ENCODE measurements at regions not wholly inside any gene's neighbourhood (a gene's known extent, or its start where the extent isn't known, plus 50 kb on each side); places are given as distances from the start of the nearest gene placed in this dataset.

DNA sequence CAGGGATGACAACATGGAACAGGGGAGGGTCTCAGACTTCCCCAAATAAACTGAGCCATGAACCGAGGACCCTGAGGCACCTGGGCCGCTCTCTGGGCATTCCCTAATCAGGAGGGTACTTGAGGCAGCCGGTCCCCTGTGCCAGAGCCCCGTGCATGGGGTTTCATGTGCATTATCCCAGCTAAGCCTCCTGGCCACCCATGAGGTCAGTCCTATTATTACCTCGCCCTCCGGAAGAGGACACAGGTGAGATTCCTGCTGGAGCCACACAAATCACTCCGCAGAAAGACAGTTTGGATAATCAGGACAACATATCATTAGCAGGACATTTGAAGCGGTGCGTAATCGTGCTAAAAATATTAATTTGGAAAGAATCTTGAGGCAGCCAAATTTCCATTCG, 274.0 kb downstream of the PARN start:
- Histone ChIP-seq H3K27me3 (no peaks in the 10 kb centered on the region), H3K4me3 (no peak overlapping the region), H3K9me3 (no peaks in the 10 kb centered on the region), H3K4me1 (peaks cover 0 to 4% (median 0%) of the 10 kb centered on the region in 4 donors), H3K27ac (no peak overlapping the region), H3K36me3 (no peaks in the 10 kb centered on the region)
- no peak for TF ChIP-seq EP300 (IDR thresholded peaks at IDR 0.05)
- TF ChIP-seq, protein P1, sequence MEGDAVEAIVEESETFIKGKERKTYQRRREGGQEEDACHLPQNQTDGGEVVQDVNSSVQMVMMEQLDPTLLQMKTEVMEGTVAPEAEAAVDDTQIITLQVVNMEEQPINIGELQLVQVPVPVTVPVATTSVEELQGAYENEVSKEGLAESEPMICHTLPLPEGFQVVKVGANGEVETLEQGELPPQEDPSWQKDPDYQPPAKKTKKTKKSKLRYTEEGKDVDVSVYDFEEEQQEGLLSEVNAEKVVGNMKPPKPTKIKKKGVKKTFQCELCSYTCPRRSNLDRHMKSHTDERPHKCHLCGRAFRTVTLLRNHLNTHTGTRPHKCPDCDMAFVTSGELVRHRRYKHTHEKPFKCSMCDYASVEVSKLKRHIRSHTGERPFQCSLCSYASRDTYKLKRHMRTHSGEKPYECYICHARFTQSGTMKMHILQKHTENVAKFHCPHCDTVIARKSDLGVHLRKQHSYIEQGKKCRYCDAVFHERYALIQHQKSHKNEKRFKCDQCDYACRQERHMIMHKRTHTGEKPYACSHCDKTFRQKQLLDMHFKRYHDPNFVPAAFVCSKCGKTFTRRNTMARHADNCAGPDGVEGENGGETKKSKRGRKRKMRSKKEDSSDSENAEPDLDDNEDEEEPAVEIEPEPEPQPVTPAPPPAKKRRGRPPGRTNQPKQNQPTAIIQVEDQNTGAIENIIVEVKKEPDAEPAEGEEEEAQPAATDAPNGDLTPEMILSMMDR (IDR thresholded peaks at IDR 0.05) = no peak
- whole genome bisulfite sequencing, 2 donors = 85 to 88% methylated on average over 11 of the region's 11 CpGs
- intact Hi-C loops (cut with DNase I) = no loop called here
- no peak for DNase-seq

DNA sequence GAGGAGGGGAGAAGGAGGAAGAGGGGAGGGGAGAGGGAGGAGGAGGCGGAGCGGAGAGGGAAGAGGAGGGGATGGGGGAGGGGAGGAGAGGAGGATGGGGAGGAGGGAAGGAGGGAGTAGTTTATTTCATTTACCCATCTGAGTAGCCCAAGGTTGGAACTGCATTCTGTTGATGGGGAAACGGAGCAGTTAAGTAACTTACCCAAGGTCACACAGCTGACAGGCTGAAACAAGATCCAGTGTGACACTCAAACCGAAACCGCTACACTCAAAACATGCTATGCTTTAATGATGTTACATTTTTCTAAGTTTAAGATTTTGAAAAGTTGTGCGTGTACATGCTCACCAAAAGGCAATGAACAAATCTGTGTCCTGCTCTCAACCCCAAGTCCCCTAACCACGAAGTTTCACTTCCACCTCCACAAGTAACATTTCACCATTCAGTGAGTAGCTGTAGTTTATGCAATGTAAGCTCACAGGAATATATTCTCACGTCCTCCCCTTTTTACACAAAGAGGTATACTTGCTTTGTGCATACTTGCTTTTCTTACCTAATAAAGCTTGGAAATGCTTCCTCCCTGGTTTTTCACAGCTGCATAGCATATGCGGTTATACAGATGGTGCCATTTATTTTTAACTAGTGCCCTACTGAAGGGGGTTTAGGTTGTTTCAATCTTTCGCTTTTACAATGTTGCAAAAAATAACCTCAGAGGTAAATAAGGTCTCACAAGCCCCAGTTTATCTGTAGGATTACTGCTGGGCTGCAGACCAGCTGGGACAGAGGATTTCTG, 275.3 kb downstream of the PARN start:
- peaks cover 0 to 4% (median 0%) of the 10 kb centered on the region in 4 donors for H3K4me1 ChIP-seq
- no peaks in the 10 kb centered on the region for H3K36me3 ChIP-seq
- no peak overlapping the region for H3K27ac ChIP-seq
- no peak for TF ChIP-seq EP300 (IDR thresholded peaks at IDR 0.05)
- TF ChIP-seq POLR2AphosphoS5 (IDR thresholded peaks at IDR 0.05) = no peak
- TF ChIP-seq, protein P1 (IDR thresholded peaks at IDR 0.05) = no peak
- TF ChIP-seq POLR2A (IDR thresholded peaks at IDR 0.05) = no peak
- intact Hi-C loops (cut with DNase I) = no loop called here
- 36 to 41% methylated on average over 10 of the region's 10 CpGs for WGBS, 2 donors
- H3K27me3 ChIP-seq = no peaks in the 10 kb centered on the region
- no peaks in the 10 kb centered on the region for H3K9me3 ChIP-seq
- no peak for DNase-seq
- H3K4me3 ChIP-seq = no peak overlapping the region

DNA sequence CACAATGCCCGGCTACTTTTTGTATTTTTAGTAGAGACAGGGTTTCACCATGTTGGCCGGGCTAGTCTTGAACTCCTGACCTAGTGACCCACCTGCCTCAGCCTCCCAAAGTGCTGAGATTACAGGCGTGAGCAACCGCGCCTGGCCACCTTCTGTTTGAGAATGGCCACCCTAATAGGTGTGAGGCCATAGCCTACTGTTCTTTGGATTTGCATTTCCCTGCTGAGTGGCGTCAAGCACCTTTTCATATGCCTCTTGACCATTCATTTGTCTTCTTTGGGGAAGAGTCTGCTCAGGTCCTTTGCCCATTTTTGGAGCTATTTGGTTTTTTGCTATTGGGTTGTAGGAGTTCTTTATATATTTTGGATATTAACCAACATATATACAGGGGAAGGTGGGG, 276.7 kb downstream of the PARN start:
- intact Hi-C loops (cut with DNase I) = no loop called here
- no peak for DNase-seq
- Histone ChIP-seq H3K9me3 (no peaks in the 10 kb centered on the region), H3K4me1 (peaks cover 0 to 4% (median 0%) of the 10 kb centered on the region in 4 donors), H3K36me3 (no peaks in the 10 kb centered on the region), H3K27me3 (no peaks in the 10 kb centered on the region), H3K4me3 (no peak overlapping the region), H3K27ac (no peak overlapping the region)
- WGBS, 2 donors = 75 to 78% methylated on average over 6 of the region's 6 CpGs
- TF ChIP-seq EP300 (IDR thresholded peaks at IDR 0.05) = no peak
- TF ChIP-seq, protein P1 (IDR thresholded peaks at IDR 0.05) = no peak
- no peak for TF ChIP-seq POLR2AphosphoS5 (IDR thresholded peaks at IDR 0.05)
- no peak for TF ChIP-seq POLR2A (IDR thresholded peaks at IDR 0.05)

DNA sequence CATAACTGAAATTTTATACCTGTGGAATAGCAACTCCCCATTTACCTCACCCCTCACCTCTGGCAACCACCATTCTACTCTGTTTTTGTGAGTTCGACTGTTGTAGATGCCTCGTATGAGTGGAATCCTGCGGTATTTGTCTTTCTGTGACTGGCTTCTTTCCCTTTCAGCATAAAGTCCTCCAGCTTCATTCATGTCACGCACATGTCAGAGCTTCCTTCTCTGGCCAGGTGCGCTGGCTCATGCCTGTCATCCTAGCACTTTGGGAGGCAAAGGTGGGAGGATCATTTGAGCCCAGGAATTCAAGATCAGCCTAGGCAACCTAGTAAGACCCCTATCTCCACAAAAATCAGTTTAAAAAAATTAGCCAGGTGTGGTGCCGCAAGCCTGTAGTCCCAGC, 278.4 kb downstream of the PARN start:
- no peaks in the 10 kb centered on the region for H3K36me3 ChIP-seq
- no peak overlapping the region for H3K4me3 ChIP-seq
- TF ChIP-seq, protein P1 (IDR thresholded peaks at IDR 0.05) = no peak
- TF ChIP-seq POLR2AphosphoS5 (IDR thresholded peaks at IDR 0.05) = no peak
- TF ChIP-seq EP300 (IDR thresholded peaks at IDR 0.05) = no peak
- TF ChIP-seq POLR2A (IDR thresholded peaks at IDR 0.05) = no peak
- H3K27me3 ChIP-seq = no peaks in the 10 kb centered on the region
- no peaks in the 10 kb centered on the region for H3K9me3 ChIP-seq
- 80 to 91% methylated on average over 6 of the region's 6 CpGs for WGBS, 2 donors
- H3K27ac ChIP-seq = no peak overlapping the region
- H3K4me1 ChIP-seq = peaks cover 0 to 4% (median 0%) of the 10 kb centered on the region in 4 donors
- intact Hi-C loops (cut with DNase I) = no loop called here
- DNase-seq = no peak

DNA sequence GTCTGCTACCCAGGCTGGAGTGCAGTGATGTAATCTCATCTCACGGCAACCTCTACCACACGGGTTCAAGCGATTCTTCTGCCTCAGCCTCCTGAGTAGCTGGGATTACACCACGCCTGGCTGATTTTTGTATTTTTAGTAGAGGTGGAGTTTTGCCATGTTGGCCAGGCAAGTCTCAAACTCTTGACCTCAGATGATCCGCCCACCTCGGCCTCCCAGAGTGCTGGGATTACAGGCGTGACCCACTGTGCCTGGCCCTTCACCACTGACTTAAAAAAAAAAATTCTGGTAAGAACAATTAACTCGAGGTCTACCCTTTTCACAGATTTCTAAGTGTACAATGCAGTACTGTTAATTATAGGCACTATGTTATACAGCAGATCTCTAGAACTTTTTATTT, 279.4 kb downstream of the PARN start:
- no peak overlapping the region for H3K4me3 ChIP-seq
- H3K9me3 ChIP-seq = no peaks in the 10 kb centered on the region
- TF ChIP-seq POLR2AphosphoS5 (IDR thresholded peaks at IDR 0.05) (no peak), EP300 (IDR thresholded peaks at IDR 0.05) (no peak), POLR2A (IDR thresholded peaks at IDR 0.05) (no peak)
- TF ChIP-seq, protein P1 (IDR thresholded peaks at IDR 0.05) = no peak
- H3K4me1 ChIP-seq = peaks cover 0 to 4% (median 0%) of the 10 kb centered on the region in 4 donors
- no peak overlapping the region for H3K27ac ChIP-seq
- no peaks in the 10 kb centered on the region for H3K27me3 ChIP-seq
- DNase-seq = no peak
- H3K36me3 ChIP-seq = no peaks in the 10 kb centered on the region
- intact Hi-C loops (cut with DNase I) = no loop called here
- 64 to 69% methylated on average over 8 of the region's 8 CpGs for WGBS, 2 donors

All from sigmoid colon (tissue), 6 donors.